ENCODE measurements at regions not wholly inside any gene's neighbourhood (a gene's known extent, or its start where the extent isn't known, plus 50 kb on each side); places are given as distances from the start of the nearest gene placed in this dataset.
"Not testable (repeated sequence)": the region's sequence is repeated elsewhere in the genome, so short reads cannot be mapped to it uniquely, and the experiment has no call there.

GRCh38 chr18:14949800-14950664, 202.1 kb downstream of the ANKRD30B start:
- H3K27me3 ChIP-seq (ENCODE audit: control insufficient read depth in 3 of 3, insufficient read depth in 3 of 3, low read length in 3 of 3): no peaks in the 10 kb centered on the region
- H3K4me1 ChIP-seq (ENCODE audit: control insufficient read depth in 3 of 3, insufficient read depth in 3 of 3, low read length in 3 of 3): peaks cover 0 to 4% (median 3%) of the 10 kb centered on the region in 3 donors
- H3K36me3 ChIP-seq (ENCODE audit: control insufficient read depth in 3 of 3, insufficient read depth in 3 of 3, low read length in 3 of 3): no peaks in the 10 kb centered on the region
- H3K9me3 ChIP-seq (ENCODE audit: control insufficient read depth in 3 of 3, low read length in 3 of 3): no peaks in the 10 kb centered on the region
- no peak overlapping the region for H3K9ac ChIP-seq (ENCODE audit: low read depth in 1 of 3, low read length in 3 of 3)
- H3K27ac ChIP-seq (ENCODE audit: low read depth, low read length): no peak overlapping the region
- no peak overlapping the region for H3K4me3 ChIP-seq (ENCODE audit: low read length in 3 of 3)

- H3K4me1 ChIP-seq (ENCODE audit: control insufficient read depth in 3 of 3, insufficient read depth in 3 of 3, low read length in 3 of 3); H3K4me3 ChIP-seq (ENCODE audit: low read length in 3 of 3); H3K9me3 ChIP-seq (ENCODE audit: control insufficient read depth in 3 of 3, low read length in 3 of 3); H3K27ac ChIP-seq (ENCODE audit: low read depth, low read length); H3K27me3 ChIP-seq (ENCODE audit: control insufficient read depth in 3 of 3, insufficient read depth in 3 of 3, low read length in 3 of 3); H3K9ac ChIP-seq (ENCODE audit: low read depth in 1 of 3, low read length in 3 of 3); H3K36me3 ChIP-seq (ENCODE audit: control insufficient read depth in 3 of 3, insufficient read depth in 3 of 3, low read length in 3 of 3): not testable (repeated sequence)
These were observed 204.6 kb downstream of the ANKRD30B start for GRCh38 chr18:14952444-14953077.

GRCh38 chr18:14958701-14959100, 210.7 kb downstream of the ANKRD30B start:
- Histone ChIP-seq H3K4me3 (ENCODE audit: low read length in 3 of 3) (no peak overlapping the region), H3K36me3 (ENCODE audit: control insufficient read depth in 3 of 3, insufficient read depth in 3 of 3, low read length in 3 of 3) (no peaks in the 10 kb centered on the region), H3K4me1 (ENCODE audit: control insufficient read depth in 3 of 3, insufficient read depth in 3 of 3, low read length in 3 of 3) (no peaks in the 10 kb centered on the region), H3K27me3 (ENCODE audit: control insufficient read depth in 3 of 3, insufficient read depth in 3 of 3, low read length in 3 of 3) (peaks cover 0 to 2% (median 0%) of the 10 kb centered on the region in 3 donors), H3K9me3 (ENCODE audit: control insufficient read depth in 3 of 3, low read length in 3 of 3) (no peaks in the 10 kb centered on the region), H3K9ac (ENCODE audit: low read depth in 1 of 3, low read length in 3 of 3) (no peak overlapping the region), H3K27ac (ENCODE audit: low read depth, low read length) (no peak overlapping the region)

GRCh38 chr18:14959550-14959949, 211.6 kb downstream of the ANKRD30B start:
- no peak overlapping the region for H3K27ac ChIP-seq (ENCODE audit: low read depth, low read length)
- H3K4me3 ChIP-seq (ENCODE audit: low read length in 3 of 3): no peak overlapping the region
- H3K9ac ChIP-seq (ENCODE audit: low read depth in 1 of 3, low read length in 3 of 3): no peak overlapping the region
- H3K9me3 ChIP-seq (ENCODE audit: control insufficient read depth in 3 of 3, low read length in 3 of 3): no peaks in the 10 kb centered on the region
- H3K36me3 ChIP-seq (ENCODE audit: control insufficient read depth in 3 of 3, insufficient read depth in 3 of 3, low read length in 3 of 3): no peaks in the 10 kb centered on the region
- no peaks in the 10 kb centered on the region for H3K4me1 ChIP-seq (ENCODE audit: control insufficient read depth in 3 of 3, insufficient read depth in 3 of 3, low read length in 3 of 3)
- peaks cover 0 to 2% (median 0%) of the 10 kb centered on the region in 3 donors for H3K27me3 ChIP-seq (ENCODE audit: control insufficient read depth in 3 of 3, insufficient read depth in 3 of 3, low read length in 3 of 3)

GRCh38 chr18:14961991-14962390, 214.0 kb downstream of the ANKRD30B start:
- Histone ChIP-seq H3K4me1 (ENCODE audit: control insufficient read depth in 3 of 3, insufficient read depth in 3 of 3, low read length in 3 of 3) (no peaks in the 10 kb centered on the region), H3K9me3 (ENCODE audit: control insufficient read depth in 3 of 3, low read length in 3 of 3) (no peaks in the 10 kb centered on the region), H3K9ac (ENCODE audit: low read depth in 1 of 3, low read length in 3 of 3) (no peak overlapping the region), H3K27me3 (ENCODE audit: control insufficient read depth in 3 of 3, insufficient read depth in 3 of 3, low read length in 3 of 3) (peaks cover 0 to 9% (median 6%) of the 10 kb centered on the region in 3 donors), H3K27ac (ENCODE audit: low read depth, low read length) (no peak overlapping the region), H3K36me3 (ENCODE audit: control insufficient read depth in 3 of 3, insufficient read depth in 3 of 3, low read length in 3 of 3) (no peaks in the 10 kb centered on the region), H3K4me3 (ENCODE audit: low read length in 3 of 3) (no peak overlapping the region)

- H3K4me3 ChIP-seq (ENCODE audit: low read length in 3 of 3): no peak overlapping the region
- peaks cover 0 to 9% (median 6%) of the 10 kb centered on the region in 3 donors for H3K27me3 ChIP-seq (ENCODE audit: control insufficient read depth in 3 of 3, insufficient read depth in 3 of 3, low read length in 3 of 3)
- no peaks in the 10 kb centered on the region for H3K36me3 ChIP-seq (ENCODE audit: control insufficient read depth in 3 of 3, insufficient read depth in 3 of 3, low read length in 3 of 3)
- no peaks in the 10 kb centered on the region for H3K9me3 ChIP-seq (ENCODE audit: control insufficient read depth in 3 of 3, low read length in 3 of 3)
- no peak overlapping the region for H3K27ac ChIP-seq (ENCODE audit: low read depth, low read length)
- H3K4me1 ChIP-seq (ENCODE audit: control insufficient read depth in 3 of 3, insufficient read depth in 3 of 3, low read length in 3 of 3): no peaks in the 10 kb centered on the region
- no peak overlapping the region for H3K9ac ChIP-seq (ENCODE audit: low read depth in 1 of 3, low read length in 3 of 3)
These were observed 214.7 kb downstream of the ANKRD30B start for GRCh38 chr18:14962626-14963025.

GRCh38 chr18:14963246-14963645, 215.3 kb downstream of the ANKRD30B start:
- Histone ChIP-seq H3K36me3 (ENCODE audit: control insufficient read depth in 3 of 3, insufficient read depth in 3 of 3, low read length in 3 of 3) (no peaks in the 10 kb centered on the region), H3K27me3 (ENCODE audit: control insufficient read depth in 3 of 3, insufficient read depth in 3 of 3, low read length in 3 of 3) (peaks cover 0 to 9% (median 6%) of the 10 kb centered on the region in 3 donors), H3K9ac (ENCODE audit: low read depth in 1 of 3, low read length in 3 of 3) (no peak overlapping the region), H3K9me3 (ENCODE audit: control insufficient read depth in 3 of 3, low read length in 3 of 3) (no peaks in the 10 kb centered on the region), H3K4me1 (ENCODE audit: control insufficient read depth in 3 of 3, insufficient read depth in 3 of 3, low read length in 3 of 3) (no peaks in the 10 kb centered on the region), H3K4me3 (ENCODE audit: low read length in 3 of 3) (no peak overlapping the region), H3K27ac (ENCODE audit: low read depth, low read length) (no peak overlapping the region)

- Histone ChIP-seq H3K27me3 (ENCODE audit: control insufficient read depth in 3 of 3, insufficient read depth in 3 of 3, low read length in 3 of 3) (peaks cover 0 to 9% (median 6%) of the 10 kb centered on the region in 3 donors), H3K4me1 (ENCODE audit: control insufficient read depth in 3 of 3, insufficient read depth in 3 of 3, low read length in 3 of 3) (no peaks in the 10 kb centered on the region), H3K36me3 (ENCODE audit: control insufficient read depth in 3 of 3, insufficient read depth in 3 of 3, low read length in 3 of 3) (no peaks in the 10 kb centered on the region), H3K9me3 (ENCODE audit: control insufficient read depth in 3 of 3, low read length in 3 of 3) (no peaks in the 10 kb centered on the region), H3K9ac (ENCODE audit: low read depth in 1 of 3, low read length in 3 of 3) (no peak overlapping the region), H3K4me3 (ENCODE audit: low read length in 3 of 3) (no peak overlapping the region), H3K27ac (ENCODE audit: low read depth, low read length) (no peak overlapping the region)
These were observed 216.0 kb downstream of the ANKRD30B start for GRCh38 chr18:14964002-14964401.

GRCh38 chr18:14964406-14964805, 216.4 kb downstream of the ANKRD30B start:
- Histone ChIP-seq H3K36me3 (ENCODE audit: control insufficient read depth in 3 of 3, insufficient read depth in 3 of 3, low read length in 3 of 3) (no peaks in the 10 kb centered on the region), H3K9me3 (ENCODE audit: control insufficient read depth in 3 of 3, low read length in 3 of 3) (no peaks in the 10 kb centered on the region), H3K27me3 (ENCODE audit: control insufficient read depth in 3 of 3, insufficient read depth in 3 of 3, low read length in 3 of 3) (peaks cover 0 to 9% (median 6%) of the 10 kb centered on the region in 3 donors), H3K4me1 (ENCODE audit: control insufficient read depth in 3 of 3, insufficient read depth in 3 of 3, low read length in 3 of 3) (no peaks in the 10 kb centered on the region), H3K4me3 (ENCODE audit: low read length in 3 of 3) (no peak overlapping the region), H3K27ac (ENCODE audit: low read depth, low read length) (no peak overlapping the region), H3K9ac (ENCODE audit: low read depth in 1 of 3, low read length in 3 of 3) (no peak overlapping the region)

GRCh38 chr18:14964976-14965375, 217.0 kb downstream of the ANKRD30B start:
- H3K4me3 ChIP-seq (ENCODE audit: low read length in 3 of 3); H3K4me1 ChIP-seq (ENCODE audit: control insufficient read depth in 3 of 3, insufficient read depth in 3 of 3, low read length in 3 of 3); H3K36me3 ChIP-seq (ENCODE audit: control insufficient read depth in 3 of 3, insufficient read depth in 3 of 3, low read length in 3 of 3); H3K27me3 ChIP-seq (ENCODE audit: control insufficient read depth in 3 of 3, insufficient read depth in 3 of 3, low read length in 3 of 3); H3K27ac ChIP-seq (ENCODE audit: low read depth, low read length); H3K9ac ChIP-seq (ENCODE audit: low read depth in 1 of 3, low read length in 3 of 3); H3K9me3 ChIP-seq (ENCODE audit: control insufficient read depth in 3 of 3, low read length in 3 of 3): not testable (repeated sequence)

Measured in skeletal muscle tissue (tissue), 3 donors.